ENCODE measurements at regions not wholly inside any gene's neighbourhood (a gene's known extent, or its start where the extent isn't known, plus 50 kb on each side); places are given as distances from the start of the nearest gene placed in this dataset.
A peak's percentile ranks its signal among the peaks of the same experiment; 100 is the strongest.

DNA sequence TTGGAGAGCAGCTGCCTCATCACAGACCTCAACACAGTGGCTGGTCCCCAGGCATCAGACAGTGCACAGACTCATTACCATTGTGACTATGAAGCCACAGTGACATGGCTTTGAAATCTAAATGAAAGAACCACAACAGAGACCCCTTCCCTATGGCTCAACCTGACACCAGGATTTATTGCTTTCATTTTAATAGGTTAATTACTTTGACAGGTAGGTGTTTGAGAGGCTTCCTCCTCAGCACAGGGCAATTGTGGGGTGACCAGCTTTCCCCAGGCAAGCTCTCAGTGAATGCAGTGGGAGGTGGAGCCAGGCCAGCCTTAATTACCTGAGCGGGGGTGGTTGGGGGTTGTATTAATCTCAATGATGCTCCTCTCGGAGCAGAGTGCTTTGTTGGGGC is 102.3 kb downstream of the CHST1 start:
- Mint-ChIP-seq H3K27ac (peak overlapping the region in 1 of 3 experiments; percentile 37), H3K4me1 (peaks cover 55% of the 10 kb centered on the region), H3K9me3 (no peaks in the 10 kb centered on the region), H3K4me3 (no peak overlapping the region), H3K36me3 (ENCODE audit: low read depth) (no peaks in the 10 kb centered on the region), H3K27me3 (ENCODE audit: low read depth) (peaks cover 24% of the 10 kb centered on the region)
- TF ChIP-seq, protein P1, sequence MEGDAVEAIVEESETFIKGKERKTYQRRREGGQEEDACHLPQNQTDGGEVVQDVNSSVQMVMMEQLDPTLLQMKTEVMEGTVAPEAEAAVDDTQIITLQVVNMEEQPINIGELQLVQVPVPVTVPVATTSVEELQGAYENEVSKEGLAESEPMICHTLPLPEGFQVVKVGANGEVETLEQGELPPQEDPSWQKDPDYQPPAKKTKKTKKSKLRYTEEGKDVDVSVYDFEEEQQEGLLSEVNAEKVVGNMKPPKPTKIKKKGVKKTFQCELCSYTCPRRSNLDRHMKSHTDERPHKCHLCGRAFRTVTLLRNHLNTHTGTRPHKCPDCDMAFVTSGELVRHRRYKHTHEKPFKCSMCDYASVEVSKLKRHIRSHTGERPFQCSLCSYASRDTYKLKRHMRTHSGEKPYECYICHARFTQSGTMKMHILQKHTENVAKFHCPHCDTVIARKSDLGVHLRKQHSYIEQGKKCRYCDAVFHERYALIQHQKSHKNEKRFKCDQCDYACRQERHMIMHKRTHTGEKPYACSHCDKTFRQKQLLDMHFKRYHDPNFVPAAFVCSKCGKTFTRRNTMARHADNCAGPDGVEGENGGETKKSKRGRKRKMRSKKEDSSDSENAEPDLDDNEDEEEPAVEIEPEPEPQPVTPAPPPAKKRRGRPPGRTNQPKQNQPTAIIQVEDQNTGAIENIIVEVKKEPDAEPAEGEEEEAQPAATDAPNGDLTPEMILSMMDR (IDR thresholded peaks at IDR 0.05; ENCODE audit: unreplicated experiment in 3 of 3) = no peak

DNA sequence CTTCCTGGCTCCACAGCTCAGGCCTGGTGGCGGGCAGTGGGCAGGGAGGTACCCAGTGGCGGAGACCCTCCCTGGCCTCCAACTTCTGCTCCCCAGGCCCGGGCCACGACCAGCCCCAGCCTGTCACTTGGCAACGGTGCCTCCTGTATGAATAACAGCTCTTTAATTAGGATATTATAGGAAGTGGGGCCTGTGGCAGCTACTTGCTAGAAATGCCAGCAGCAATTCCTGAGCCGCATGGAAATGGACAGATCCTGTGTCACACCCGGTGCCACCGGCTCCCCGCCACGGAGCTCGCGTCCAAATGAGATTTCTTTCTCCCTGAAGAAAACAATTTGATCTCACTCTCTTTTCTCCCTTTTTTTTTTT is 104.5 kb downstream of the CHST1 start:
- peaks cover 38% of the 10 kb centered on the region for H3K4me1 Mint-ChIP-seq

DNA sequence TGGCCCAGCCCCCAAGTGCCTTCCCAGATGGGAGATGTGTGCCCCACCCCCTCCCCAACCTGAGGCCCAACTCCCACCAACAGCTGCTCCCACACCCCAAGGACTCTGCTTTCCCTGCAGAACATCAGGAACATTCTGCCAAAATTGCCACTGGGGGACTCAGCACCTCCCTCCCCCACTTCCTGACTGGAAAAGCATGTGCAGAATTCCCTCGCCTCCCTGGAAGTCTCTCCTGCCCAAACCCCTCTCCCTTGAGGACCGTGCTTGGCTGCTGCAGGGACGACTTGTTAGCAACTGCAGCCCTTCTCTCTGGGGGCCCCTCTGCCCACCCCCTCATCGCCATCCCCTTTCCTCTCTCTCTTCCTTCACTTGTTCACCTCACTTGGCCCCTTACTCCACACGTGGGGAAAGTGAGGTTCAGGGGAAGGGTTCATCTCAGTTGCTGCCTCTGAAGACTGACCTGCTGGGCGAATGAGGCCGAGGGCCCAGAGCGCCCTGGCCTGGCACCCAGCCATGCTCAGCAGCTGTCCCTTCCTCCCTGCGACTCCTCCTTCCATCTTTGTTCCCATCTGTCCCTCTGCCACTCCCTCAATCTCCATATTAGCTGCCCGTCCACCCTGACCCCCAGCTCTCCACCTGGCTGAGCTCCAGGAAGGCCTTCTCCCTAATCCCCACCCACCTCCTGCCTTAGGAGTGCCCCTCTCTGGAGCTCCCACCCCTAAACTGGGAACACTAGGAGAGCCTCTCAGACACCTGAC is 105.1 kb downstream of the CHST1 start:
- Mint-ChIP-seq H3K36me3 (ENCODE audit: low read depth) (no peaks in the 10 kb centered on the region), H3K27me3 (ENCODE audit: low read depth) (peaks cover 37% of the 10 kb centered on the region), H3K4me1 (peaks cover 38% of the 10 kb centered on the region), H3K4me3 (peak overlapping the region; percentile 3 to 31 (median 5)), H3K9me3 (peaks cover 11% of the 10 kb centered on the region), H3K27ac (peak overlapping the region; percentile 8 to 91 (median 70))
- TF ChIP-seq, protein P1 (IDR thresholded peaks at IDR 0.05; ENCODE audit: unreplicated experiment in 3 of 3) = no peak

More for the DNA sequence above, 104.5 kb downstream of the CHST1 start:
- TF ChIP-seq, protein P1 (IDR thresholded peaks at IDR 0.05; ENCODE audit: unreplicated experiment in 3 of 3) = no peak
- Mint-ChIP-seq H3K4me3 (no peak overlapping the region), H3K27ac (peak overlapping the region; percentile 8 to 91 (median 70)), H3K27me3 (ENCODE audit: low read depth) (peaks cover 35% of the 10 kb centered on the region), H3K9me3 (peaks cover 11% of the 10 kb centered on the region), H3K36me3 (ENCODE audit: low read depth) (no peaks in the 10 kb centered on the region)

DNA sequence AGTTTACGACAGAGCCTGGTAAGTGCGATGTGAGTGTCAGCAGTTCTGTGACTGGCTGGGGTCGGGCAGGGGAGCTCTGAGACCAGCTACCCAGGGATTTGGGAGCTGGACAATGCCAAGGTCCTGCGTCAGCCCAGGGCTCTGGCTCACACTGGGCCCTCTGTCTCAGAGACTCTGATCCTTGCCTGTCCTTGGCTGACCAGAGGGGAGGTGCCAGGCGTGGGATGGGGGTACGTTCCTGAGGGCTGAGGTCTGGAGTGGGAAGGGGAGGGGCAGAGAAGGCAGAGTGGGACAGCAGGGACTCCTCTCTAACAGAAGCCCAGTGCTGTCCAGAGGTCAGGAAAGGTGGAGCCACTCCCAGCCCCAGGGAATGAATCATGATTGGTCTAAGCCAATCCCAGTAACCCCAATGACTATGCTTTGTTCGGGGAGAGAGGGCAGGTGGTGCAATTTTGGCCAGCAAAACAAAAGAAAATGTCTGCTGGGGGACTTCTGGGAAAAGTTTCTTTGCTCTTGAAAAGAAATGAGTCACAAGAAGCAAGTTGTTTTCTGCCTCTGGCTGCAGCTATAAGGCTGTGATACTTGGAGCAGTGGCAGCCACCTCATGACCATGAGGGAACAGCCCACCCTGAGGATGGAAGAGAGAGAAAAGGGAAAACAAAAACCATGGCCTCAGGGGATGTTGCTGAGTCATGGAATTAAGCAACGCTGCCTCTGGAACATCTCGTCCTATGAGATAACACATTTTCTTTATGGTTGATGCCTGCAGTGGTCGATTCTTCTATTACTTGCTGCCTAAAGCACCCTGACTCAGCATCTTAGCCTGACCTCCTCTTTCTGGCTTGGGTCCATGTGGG is 108.3 kb downstream of the CHST1 start:
- peaks cover 23% of the 10 kb centered on the region for H3K4me1 Mint-ChIP-seq
- H3K9me3 Mint-ChIP-seq = peaks cover 11% of the 10 kb centered on the region
- peaks cover 28% of the 10 kb centered on the region for H3K27me3 Mint-ChIP-seq (ENCODE audit: low read depth)
- no peak overlapping the region for H3K27ac Mint-ChIP-seq
- no peaks in the 10 kb centered on the region for H3K36me3 Mint-ChIP-seq (ENCODE audit: low read depth)
- H3K4me3 Mint-ChIP-seq = no peak overlapping the region
- TF ChIP-seq, protein P1 (IDR thresholded peaks at IDR 0.05; ENCODE audit: unreplicated experiment in 3 of 3) = no peak

DNA sequence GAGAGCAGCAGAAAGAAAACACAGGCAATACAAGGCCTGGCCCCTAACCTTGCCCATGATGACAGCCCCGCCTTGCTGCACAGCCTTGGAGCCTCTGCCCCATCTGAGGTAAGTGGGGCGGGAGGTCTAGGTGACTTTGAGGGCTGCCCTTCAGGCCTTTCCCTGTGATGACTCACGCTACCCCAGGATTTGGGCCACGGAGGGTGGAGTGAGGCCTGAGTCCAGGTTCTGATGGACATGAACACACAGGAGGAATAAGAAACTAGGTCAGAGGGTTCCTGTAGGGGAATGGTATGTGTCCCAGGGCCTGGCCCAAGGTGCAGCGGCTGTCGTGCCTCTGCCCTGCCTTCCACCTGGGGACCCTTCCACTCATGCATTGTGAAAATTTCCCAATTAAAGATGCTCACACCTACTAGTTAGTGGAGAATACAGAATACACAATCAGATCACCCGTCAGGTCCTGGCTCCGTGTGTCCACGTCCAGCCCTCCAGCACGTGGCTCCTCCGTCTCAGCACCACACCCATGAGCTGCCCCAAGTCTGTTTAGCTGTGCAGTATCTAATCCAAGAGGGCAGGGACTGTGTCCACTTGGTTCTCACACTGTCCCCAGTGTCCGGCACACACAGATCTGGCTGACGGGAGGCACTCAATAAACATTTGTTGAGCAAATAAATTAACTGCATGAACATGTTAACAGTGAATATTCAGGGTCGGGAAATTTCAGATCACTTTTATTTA is 111.0 kb downstream of the CHST1 start:
- Mint-ChIP-seq H3K4me1 (peaks cover 5% of the 10 kb centered on the region), H3K36me3 (ENCODE audit: low read depth) (no peaks in the 10 kb centered on the region), H3K9me3 (peaks cover 11% of the 10 kb centered on the region), H3K27me3 (ENCODE audit: low read depth) (peaks cover 19% of the 10 kb centered on the region), H3K27ac (no peak overlapping the region), H3K4me3 (no peak overlapping the region)
- TF ChIP-seq, protein P1 (IDR thresholded peaks at IDR 0.05; ENCODE audit: unreplicated experiment in 3 of 3) = no peak
